Epithelial cell of esophagus (primary cell): ENCODE measurements at regions not wholly inside any gene's neighbourhood (a gene's known extent, or its start where the extent isn't known, plus 50 kb on each side); places are given as distances from the start of the nearest gene placed in this dataset.

Experiments used
- DNase-seq: peaks from one replicate; pipeline ENCODE4 v3.0.0; 2010; ENCODE audit warnings: low read depth
- H3K4me3 ChIP-seq: 2 replicates; pipeline ENCODE4 v1.5.1; 2011; ENCODE audit warnings: mild to moderate bottlenecking, low read length, control low read depth
- TF ChIP-seq, protein P1 (sequence below): IDR thresholded peaks from 2 replicates; pipeline ENCODE4 v1.5.1; 2011; ENCODE audit warnings: low read depth, mild to moderate bottlenecking, low read length, control low read depth, inconsistent platforms; ENCODE audit not compliant: insufficient read depth; ENCODE audit errors: missing control alignments

DNA sequence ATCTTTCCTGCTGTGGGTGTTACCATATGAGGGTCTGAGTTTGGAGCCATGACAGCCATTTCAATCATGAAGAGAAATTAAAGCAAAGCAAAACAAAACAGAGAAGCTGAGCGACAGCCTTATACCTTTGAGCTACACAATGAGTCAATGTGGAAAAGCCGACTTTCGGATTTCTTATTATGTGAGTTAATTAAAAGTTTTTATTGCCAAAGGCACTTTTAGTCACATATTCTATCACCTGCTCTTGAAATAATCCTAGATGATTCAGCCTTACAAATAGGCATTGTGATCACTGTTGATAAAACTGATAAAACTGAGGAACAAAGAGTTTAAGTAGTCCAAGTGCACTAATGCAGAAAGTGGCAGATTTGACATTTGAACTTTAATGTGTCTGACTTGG, 381.9 kb upstream of the TENM4 start:
- peak; percentile 67 for DNase-seq
- H3K4me3 ChIP-seq = no peak overlapping the region
- TF ChIP-seq, protein P1, sequence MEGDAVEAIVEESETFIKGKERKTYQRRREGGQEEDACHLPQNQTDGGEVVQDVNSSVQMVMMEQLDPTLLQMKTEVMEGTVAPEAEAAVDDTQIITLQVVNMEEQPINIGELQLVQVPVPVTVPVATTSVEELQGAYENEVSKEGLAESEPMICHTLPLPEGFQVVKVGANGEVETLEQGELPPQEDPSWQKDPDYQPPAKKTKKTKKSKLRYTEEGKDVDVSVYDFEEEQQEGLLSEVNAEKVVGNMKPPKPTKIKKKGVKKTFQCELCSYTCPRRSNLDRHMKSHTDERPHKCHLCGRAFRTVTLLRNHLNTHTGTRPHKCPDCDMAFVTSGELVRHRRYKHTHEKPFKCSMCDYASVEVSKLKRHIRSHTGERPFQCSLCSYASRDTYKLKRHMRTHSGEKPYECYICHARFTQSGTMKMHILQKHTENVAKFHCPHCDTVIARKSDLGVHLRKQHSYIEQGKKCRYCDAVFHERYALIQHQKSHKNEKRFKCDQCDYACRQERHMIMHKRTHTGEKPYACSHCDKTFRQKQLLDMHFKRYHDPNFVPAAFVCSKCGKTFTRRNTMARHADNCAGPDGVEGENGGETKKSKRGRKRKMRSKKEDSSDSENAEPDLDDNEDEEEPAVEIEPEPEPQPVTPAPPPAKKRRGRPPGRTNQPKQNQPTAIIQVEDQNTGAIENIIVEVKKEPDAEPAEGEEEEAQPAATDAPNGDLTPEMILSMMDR = no peak

DNA sequence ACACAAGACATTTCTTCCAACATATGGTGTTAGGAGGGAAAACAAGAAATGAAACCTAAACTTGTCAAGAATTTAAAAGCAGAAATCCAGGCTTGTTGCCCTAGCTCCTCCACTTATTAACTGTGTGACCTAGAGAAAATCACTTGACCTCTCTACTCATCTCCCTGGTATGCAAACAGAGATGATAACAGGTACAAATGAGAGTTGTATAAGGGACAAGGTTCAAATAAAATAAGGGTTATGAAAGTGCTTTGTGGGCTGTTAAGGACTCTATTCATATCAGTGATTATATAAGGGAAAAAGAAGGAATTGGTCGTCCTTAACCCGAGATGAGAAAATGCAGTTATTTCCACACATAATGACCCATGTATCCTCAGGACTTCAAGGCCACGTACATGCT, 372.7 kb upstream of the TENM4 start:
- no peak overlapping the region for H3K4me3 ChIP-seq
- no peak for DNase-seq
- TF ChIP-seq, protein P1 = no peak

DNA sequence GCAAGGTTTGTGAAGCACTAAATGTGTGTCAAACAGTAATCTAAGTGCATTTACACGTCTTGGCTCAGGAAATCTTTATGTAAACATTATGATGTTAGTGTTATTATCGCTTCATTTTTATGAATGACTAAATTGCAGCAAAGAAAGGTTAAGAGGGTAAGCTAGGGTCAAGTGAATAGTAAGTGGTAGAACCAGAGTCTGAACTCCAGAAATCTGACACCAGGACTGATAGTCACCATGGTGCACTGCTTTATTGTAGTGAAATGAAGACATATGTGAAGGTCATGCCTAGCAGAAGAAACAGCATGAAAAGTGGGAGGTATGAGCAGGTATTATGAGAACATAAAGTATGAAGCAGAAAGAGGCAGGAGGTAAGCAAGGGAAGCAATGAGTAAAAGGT, 368.7 kb upstream of the TENM4 start:
- DNase-seq = no peak
- H3K4me3 ChIP-seq = no peak overlapping the region
- TF ChIP-seq, protein P1 = no peak

- TF ChIP-seq, protein P1 = no peak
- no peak overlapping the region for H3K4me3 ChIP-seq
- DNase-seq = peak; percentile 62
Observed at GRCh38 chr11:79807506-79807905, 366.7 kb upstream of the TENM4 start.

DNA sequence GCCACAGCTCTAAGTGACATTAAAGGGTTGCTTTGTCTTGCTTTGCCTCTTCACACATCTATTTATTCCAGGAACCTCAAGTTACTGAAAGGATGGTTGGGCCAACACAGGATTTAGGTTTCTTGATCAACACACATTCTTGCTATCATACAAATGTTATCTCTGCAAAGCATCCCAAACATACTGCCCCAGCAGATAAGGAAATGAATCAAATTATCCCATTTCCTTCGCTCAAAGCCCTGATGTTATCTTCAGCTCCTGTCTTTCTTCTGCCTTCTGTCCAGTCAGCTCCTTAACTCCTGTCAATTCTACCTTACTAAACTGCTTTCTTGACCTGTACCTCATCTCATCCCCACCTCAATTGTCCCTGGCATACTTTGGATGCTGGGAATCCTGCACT, 355.9 kb upstream of the TENM4 start:
- TF ChIP-seq, protein P1 = no peak

GRCh38 chr11:79794484-79795393, 353.9 kb upstream of the TENM4 start:
- DNase-seq = peak; percentile 70
- H3K4me3 ChIP-seq = no peak overlapping the region
- TF ChIP-seq, protein P1 = no peak

More for the DNA sequence above, 355.9 kb upstream of the TENM4 start:
- no peak for DNase-seq
- H3K4me3 ChIP-seq = no peak overlapping the region

- DNase-seq = peak; percentile 11
- no peak overlapping the region for H3K4me3 ChIP-seq
- TF ChIP-seq, protein P1 = no peak
Observed at GRCh38 chr11:79794057-79794456, 353.2 kb upstream of the TENM4 start.
